ENCODE measurements at regions not wholly inside any gene's neighbourhood (a gene's known extent, or its start where the extent isn't known, plus 50 kb on each side); places are given as distances from the start of the nearest gene placed in this dataset.

DNA sequence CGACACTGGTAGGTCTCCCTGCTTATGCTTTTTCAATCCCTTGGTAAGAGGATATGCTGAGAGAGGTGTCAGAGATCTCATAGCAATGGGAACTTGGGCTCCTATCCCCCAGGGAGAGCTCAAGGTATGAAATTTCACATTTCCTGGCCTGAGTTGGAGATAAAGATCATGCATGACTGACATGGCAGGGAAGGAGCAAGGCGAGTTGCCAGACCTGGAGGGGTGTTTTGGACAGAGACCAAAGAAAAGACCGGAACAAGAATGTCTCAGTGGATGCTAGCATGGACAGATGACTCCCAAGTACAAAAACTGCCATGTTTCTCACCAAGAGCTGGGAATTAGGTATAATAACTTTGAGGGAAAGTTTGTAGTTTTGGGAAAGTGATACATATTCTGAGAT, 334.1 kb upstream of the B3GALT2 start:
- TF ChIP-seq POLR2AphosphoS5 (IDR thresholded peaks at IDR 0.05; ENCODE audit: low read depth) (no peak), SPI1 (IDR thresholded peaks at IDR 0.05; ENCODE audit: borderline replicate concordance, low read depth) (no peak), GABPA (IDR thresholded peaks at IDR 0.05; ENCODE audit: low read depth) (no peak)
- TF ChIP-seq, protein P1, sequence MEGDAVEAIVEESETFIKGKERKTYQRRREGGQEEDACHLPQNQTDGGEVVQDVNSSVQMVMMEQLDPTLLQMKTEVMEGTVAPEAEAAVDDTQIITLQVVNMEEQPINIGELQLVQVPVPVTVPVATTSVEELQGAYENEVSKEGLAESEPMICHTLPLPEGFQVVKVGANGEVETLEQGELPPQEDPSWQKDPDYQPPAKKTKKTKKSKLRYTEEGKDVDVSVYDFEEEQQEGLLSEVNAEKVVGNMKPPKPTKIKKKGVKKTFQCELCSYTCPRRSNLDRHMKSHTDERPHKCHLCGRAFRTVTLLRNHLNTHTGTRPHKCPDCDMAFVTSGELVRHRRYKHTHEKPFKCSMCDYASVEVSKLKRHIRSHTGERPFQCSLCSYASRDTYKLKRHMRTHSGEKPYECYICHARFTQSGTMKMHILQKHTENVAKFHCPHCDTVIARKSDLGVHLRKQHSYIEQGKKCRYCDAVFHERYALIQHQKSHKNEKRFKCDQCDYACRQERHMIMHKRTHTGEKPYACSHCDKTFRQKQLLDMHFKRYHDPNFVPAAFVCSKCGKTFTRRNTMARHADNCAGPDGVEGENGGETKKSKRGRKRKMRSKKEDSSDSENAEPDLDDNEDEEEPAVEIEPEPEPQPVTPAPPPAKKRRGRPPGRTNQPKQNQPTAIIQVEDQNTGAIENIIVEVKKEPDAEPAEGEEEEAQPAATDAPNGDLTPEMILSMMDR (IDR thresholded peaks at IDR 0.05; ENCODE audit: insufficient read depth, low read length): no peak
- TF ChIP-seq, protein P2, sequence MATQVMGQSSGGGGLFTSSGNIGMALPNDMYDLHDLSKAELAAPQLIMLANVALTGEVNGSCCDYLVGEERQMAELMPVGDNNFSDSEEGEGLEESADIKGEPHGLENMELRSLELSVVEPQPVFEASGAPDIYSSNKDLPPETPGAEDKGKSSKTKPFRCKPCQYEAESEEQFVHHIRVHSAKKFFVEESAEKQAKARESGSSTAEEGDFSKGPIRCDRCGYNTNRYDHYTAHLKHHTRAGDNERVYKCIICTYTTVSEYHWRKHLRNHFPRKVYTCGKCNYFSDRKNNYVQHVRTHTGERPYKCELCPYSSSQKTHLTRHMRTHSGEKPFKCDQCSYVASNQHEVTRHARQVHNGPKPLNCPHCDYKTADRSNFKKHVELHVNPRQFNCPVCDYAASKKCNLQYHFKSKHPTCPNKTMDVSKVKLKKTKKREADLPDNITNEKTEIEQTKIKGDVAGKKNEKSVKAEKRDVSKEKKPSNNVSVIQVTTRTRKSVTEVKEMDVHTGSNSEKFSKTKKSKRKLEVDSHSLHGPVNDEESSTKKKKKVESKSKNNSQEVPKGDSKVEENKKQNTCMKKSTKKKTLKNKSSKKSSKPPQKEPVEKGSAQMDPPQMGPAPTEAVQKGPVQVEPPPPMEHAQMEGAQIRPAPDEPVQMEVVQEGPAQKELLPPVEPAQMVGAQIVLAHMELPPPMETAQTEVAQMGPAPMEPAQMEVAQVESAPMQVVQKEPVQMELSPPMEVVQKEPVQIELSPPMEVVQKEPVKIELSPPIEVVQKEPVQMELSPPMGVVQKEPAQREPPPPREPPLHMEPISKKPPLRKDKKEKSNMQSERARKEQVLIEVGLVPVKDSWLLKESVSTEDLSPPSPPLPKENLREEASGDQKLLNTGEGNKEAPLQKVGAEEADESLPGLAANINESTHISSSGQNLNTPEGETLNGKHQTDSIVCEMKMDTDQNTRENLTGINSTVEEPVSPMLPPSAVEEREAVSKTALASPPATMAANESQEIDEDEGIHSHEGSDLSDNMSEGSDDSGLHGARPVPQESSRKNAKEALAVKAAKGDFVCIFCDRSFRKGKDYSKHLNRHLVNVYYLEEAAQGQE (IDR thresholded peaks at IDR 0.05; ENCODE audit: insufficient replicate concordance, low read depth): no peak

Measured in HL-60 (cell line).